ENCODE measurements at regions not wholly inside any gene's neighbourhood (a gene's known extent, or its start where the extent isn't known, plus 50 kb on each side); places are given as distances from the start of the nearest gene placed in this dataset.
A peak's percentile ranks its signal among the peaks of the same experiment; 100 is the strongest.

GRCh38 chr2:187169864-187170263 is 278.2 kb downstream of the CALCRL start:
- Histone ChIP-seq H4K20me1 (ENCODE audit: insufficient read depth, low read length) (no peaks in the 10 kb centered on the region), H3K4me1 (ENCODE audit: control insufficient read depth, insufficient read depth, low read length) (no peaks in the 10 kb centered on the region), H4K8ac (ENCODE audit: low read depth in 2 of 2, low read length in 2 of 2) (no peak overlapping the region), H3K9ac (ENCODE audit: low read depth, low read length) (no peak overlapping the region), H4K91ac (ENCODE audit: insufficient read depth, low read depth, low read length) (no peak overlapping the region), H2BK120ac (ENCODE audit: low read depth, low read length) (no peak overlapping the region), H2BK20ac (ENCODE audit: low read depth, low read length) (no peak overlapping the region), H3K27ac (ENCODE audit: insufficient read depth, low read length) (no peak overlapping the region), H3K9me3 (ENCODE audit: control insufficient read depth, insufficient read depth, low read length) (no peaks in the 10 kb centered on the region), H3K9me1 (ENCODE audit: insufficient read depth, low read length) (no peaks in the 10 kb centered on the region), H3K4ac (ENCODE audit: low read depth, low read length) (no peak overlapping the region), H3K18ac (ENCODE audit: low read depth, low read length) (no peak overlapping the region), H2AK9ac (replicated peaks; ENCODE audit: low read depth, low read length, poor library complexity) (peak overlapping the region; percentile 28), H2BK15ac (ENCODE audit: low read depth, low read length) (no peak overlapping the region), H4K5ac (ENCODE audit: low read depth, low read length) (no peak overlapping the region), H3K27me3 (ENCODE audit: control insufficient read depth, insufficient read depth, low read length) (no peaks in the 10 kb centered on the region), H3K36me3 (ENCODE audit: control insufficient read depth, insufficient read depth, low read length) (no peaks in the 10 kb centered on the region), H2BK5ac (ENCODE audit: low read depth, low read length, poor library complexity, severe bottlenecking) (no peak overlapping the region), H3K4me3 (ENCODE audit: insufficient read depth, low read depth, low read length) (no peak overlapping the region), H2AFZ (replicated peaks; ENCODE audit: low read length, poor library complexity) (no peak overlapping the region), H3K4me2 (ENCODE audit: low read depth, low read length) (no peak overlapping the region), H3K56ac (ENCODE audit: extremely low read depth, insufficient read depth, low read length) (no peak overlapping the region), H3K79me1 (ENCODE audit: low read depth in 1 of 2, low read length in 2 of 2) (no peaks in the 10 kb centered on the region), H3K23ac (ENCODE audit: low read depth, low read length) (no peak overlapping the region), H2AK5ac (ENCODE audit: low read depth, low read length) (no peak overlapping the region), H3K14ac (replicated peaks; ENCODE audit: low read depth, low read length) (no peak overlapping the region)
- ATAC-seq (ENCODE audit: low read depth) (no peak), DNase-seq (no peak)
- in situ Hi-C loops (cut with MboI; ENCODE audit: low sequenced_read_pairs) = no loop called here
- POLR2A ChIA-PET (ENCODE audit: unreplicated experiment) = no interaction called here
- intact Hi-C loops (cut with micrococcal nuclease) = no loop called here
- CTCF ChIA-PET = no interaction called here
- TF ChIP-seq FOS (IDR thresholded peaks at IDR 0.05; ENCODE audit: low read depth, low read length) (no peak), MXI1 (IDR thresholded peaks at IDR 0.05; ENCODE audit: borderline replicate concordance, low read depth, low read length) (no peak), MAFK (IDR thresholded peaks at IDR 0.05; ENCODE audit: low read depth, low read length) (no peak), SMC3 (IDR thresholded peaks at IDR 0.05; ENCODE audit: low read depth, low read length) (no peak), CEBPB (IDR thresholded peaks at IDR 0.05; ENCODE audit: low read depth, low read length) (no peak), MAZ (IDR thresholded peaks at IDR 0.05; ENCODE audit: borderline replicate concordance, low read depth, low read length) (no peak), CHD1 (IDR thresholded peaks at IDR 0.05; ENCODE audit: low read depth, low read length) (no peak), RAD21 (IDR thresholded peaks at IDR 0.05; ENCODE audit: low read length) (no peak), USF2 (IDR thresholded peaks at IDR 0.05; ENCODE audit: low read depth, low read length) (no peak), RCOR1 (IDR thresholded peaks at IDR 0.05; ENCODE audit: insufficient replicate concordance, low read length) (no peak)
- dilution Hi-C loops (cut with HindIII; ENCODE audit: low sequenced_read_pairs, unreplicated experiment) = no loop called here
- BruUV-seq (replicated peaks) = no TSS peak
- no CpG with 5 or more reads among the region's 3 CpGs for WGBS, 2 experiments (ENCODE audit: extremely low coverage in 2 of 2, insufficient read length in 1 of 2)
